ENCODE measurements at regions not wholly inside any gene's neighbourhood (a gene's known extent, or its start where the extent isn't known, plus 50 kb on each side); places are given as distances from the start of the nearest gene placed in this dataset.

DNA sequence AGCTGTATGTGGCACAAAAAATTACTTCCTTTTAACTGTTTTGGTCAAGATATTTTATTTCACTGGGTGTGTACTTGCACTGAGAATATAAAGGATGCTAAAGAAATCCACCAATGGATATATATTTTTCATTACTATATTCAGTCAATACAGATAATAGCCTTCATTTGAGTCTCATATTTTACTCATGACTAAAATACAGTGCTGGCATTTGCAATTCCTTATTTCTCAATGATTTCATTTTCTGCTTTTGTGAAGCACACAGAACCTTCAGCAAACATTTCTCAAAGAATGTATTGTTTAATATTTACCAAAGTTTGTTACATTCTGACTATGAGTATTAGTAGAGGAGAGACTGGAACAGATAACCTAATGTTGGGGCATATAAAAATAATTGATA, 93.2 kb upstream of the SOX5 start:
- no peak overlapping the region for H2AFZ ChIP-seq

DNA sequence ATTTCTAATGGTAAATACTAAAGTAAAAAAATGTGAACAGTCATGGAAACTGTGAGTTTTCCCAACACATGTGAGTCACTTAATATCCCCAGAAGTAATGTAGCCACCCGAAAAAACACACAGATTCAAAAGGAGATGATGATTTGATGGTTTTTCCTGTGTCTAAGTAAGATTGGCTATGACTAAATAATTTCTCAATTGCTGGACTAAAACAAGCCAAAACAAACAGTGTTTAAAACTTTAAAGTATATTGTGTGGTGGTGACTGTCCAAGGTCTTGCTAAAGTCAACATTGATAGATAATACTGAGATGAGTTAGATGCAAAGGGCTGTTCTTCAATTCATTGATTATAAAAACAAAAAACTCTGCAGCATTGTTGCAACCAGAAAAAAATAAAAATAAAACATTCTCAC, 89.6 kb upstream of the SOX5 start:
- no peak overlapping the region for H3K9ac ChIP-seq
- H3K4me1 ChIP-seq: no peaks in the 10 kb centered on the region
- H3K27ac ChIP-seq: no peak overlapping the region
- TF ChIP-seq, protein P1, sequence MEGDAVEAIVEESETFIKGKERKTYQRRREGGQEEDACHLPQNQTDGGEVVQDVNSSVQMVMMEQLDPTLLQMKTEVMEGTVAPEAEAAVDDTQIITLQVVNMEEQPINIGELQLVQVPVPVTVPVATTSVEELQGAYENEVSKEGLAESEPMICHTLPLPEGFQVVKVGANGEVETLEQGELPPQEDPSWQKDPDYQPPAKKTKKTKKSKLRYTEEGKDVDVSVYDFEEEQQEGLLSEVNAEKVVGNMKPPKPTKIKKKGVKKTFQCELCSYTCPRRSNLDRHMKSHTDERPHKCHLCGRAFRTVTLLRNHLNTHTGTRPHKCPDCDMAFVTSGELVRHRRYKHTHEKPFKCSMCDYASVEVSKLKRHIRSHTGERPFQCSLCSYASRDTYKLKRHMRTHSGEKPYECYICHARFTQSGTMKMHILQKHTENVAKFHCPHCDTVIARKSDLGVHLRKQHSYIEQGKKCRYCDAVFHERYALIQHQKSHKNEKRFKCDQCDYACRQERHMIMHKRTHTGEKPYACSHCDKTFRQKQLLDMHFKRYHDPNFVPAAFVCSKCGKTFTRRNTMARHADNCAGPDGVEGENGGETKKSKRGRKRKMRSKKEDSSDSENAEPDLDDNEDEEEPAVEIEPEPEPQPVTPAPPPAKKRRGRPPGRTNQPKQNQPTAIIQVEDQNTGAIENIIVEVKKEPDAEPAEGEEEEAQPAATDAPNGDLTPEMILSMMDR (IDR thresholded peaks at IDR 0.05): no peak
- H3K9me3 ChIP-seq (ENCODE audit: control insufficient read depth, low read length): no peaks in the 10 kb centered on the region
- no peaks in the 10 kb centered on the region for H3K79me2 ChIP-seq
- H2AFZ ChIP-seq: no peak overlapping the region
- H3K4me2 ChIP-seq (ENCODE audit: low read length): no peak overlapping the region
- no peaks in the 10 kb centered on the region for H3K27me3 ChIP-seq (ENCODE audit: control insufficient read depth, insufficient read depth, low read length)
- H3K36me3 ChIP-seq (ENCODE audit: control insufficient read depth, insufficient read depth, low read length): no peaks in the 10 kb centered on the region
- H3K4me3 ChIP-seq (ENCODE audit: low read depth, low read length): no peak overlapping the region

More for the DNA sequence above, 93.2 kb upstream of the SOX5 start:
- Histone ChIP-seq H3K4me2 (ENCODE audit: low read length) (no peak overlapping the region), H3K79me2 (no peaks in the 10 kb centered on the region), H3K9me3 (ENCODE audit: control insufficient read depth, low read length) (no peaks in the 10 kb centered on the region), H3K4me1 (no peaks in the 10 kb centered on the region), H3K27me3 (ENCODE audit: control insufficient read depth, insufficient read depth, low read length) (no peaks in the 10 kb centered on the region), H3K9ac (no peak overlapping the region), H3K27ac (no peak overlapping the region), H3K36me3 (ENCODE audit: control insufficient read depth, insufficient read depth, low read length) (no peaks in the 10 kb centered on the region), H3K4me3 (ENCODE audit: low read depth, low read length) (no peak overlapping the region)
- TF ChIP-seq, protein P1 (IDR thresholded peaks at IDR 0.05): no peak

DNA sequence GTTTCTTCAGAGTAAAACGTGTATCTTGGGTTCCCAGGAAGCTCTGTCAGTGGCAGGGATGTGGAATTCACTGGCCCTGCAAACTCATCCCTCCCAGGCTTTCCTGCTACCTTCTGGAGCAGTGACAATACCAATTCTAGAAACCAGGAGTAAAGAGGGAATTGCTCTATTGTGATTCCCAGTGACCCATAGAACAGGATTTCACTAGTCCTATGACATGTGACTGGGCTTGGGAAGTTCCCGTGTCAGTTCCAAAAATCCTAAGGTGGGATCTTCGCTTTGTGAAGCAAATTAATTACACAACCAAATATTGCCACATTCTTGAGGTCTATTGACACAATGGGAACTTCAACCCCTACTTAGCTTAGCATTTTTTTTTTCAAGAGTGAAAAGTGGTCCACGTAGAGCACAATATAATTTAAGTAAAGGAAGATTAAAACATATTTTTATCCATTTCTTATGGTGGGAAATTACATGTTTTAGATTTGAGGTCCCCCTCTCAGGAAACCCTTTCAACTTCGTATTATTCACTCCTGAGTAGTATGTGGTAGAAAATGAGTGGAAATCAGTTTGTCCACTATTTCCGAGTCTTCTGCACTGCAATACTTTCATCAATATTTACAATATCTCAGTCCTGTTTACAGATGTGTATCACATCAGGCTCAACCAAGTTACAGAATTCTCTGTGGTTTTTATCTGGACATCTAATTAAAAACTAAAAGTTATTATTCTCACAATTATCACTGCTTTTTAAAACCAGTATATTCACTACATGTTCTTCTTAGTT, 88.9 kb upstream of the SOX5 start:
- TF ChIP-seq, protein P1 (IDR thresholded peaks at IDR 0.05): no peak
- H3K79me2 ChIP-seq: no peaks in the 10 kb centered on the region

DNA sequence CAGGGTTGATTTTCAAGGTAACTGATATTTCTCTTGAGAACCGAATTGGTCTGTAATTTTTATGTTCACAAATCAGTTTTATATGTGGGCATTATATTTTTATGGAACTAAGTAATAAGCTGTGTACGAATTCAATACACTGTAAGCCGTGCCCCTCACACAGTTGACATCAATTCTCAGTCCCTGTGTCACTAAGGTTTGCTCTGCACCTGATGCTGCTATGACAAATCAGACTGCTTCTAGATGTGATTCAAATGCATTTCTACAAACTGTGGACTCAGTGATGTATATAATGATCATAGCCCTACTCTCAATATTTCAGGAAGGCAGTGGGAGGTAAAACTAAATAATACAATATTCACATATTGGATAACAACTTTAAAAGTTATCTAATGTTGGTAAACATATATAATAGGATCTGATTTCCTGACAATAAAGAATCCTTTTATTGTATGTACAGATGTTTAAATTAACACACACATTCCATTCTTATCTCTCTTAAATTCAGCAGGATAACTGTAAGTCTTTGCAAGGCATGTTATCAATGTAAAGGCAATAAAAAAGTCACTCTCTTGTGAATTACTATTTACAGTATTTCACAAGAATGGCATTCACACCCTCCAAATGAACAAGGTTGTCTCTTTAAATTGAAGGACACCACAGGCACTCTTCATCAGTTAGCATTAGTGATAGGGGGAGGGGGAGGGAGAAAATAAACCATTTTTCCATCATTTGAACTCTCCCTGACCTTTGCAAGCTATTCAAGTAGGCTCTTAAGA, 87.2 kb upstream of the SOX5 start:
- no peak overlapping the region for H3K9ac ChIP-seq
- no peak overlapping the region for H3K4me3 ChIP-seq (ENCODE audit: low read depth, low read length)
- no peaks in the 10 kb centered on the region for H3K4me1 ChIP-seq
- H3K27me3 ChIP-seq (ENCODE audit: control insufficient read depth, insufficient read depth, low read length): no peaks in the 10 kb centered on the region
- H3K36me3 ChIP-seq (ENCODE audit: control insufficient read depth, insufficient read depth, low read length): no peaks in the 10 kb centered on the region
- TF ChIP-seq, protein P1 (IDR thresholded peaks at IDR 0.05): no peak
- H2AFZ ChIP-seq: no peak overlapping the region
- H3K4me2 ChIP-seq (ENCODE audit: low read length): no peak overlapping the region
- H3K27ac ChIP-seq: no peak overlapping the region
- H3K9me3 ChIP-seq (ENCODE audit: control insufficient read depth, low read length): no peaks in the 10 kb centered on the region
- H3K79me2 ChIP-seq: no peaks in the 10 kb centered on the region

More for the DNA sequence above, 88.9 kb upstream of the SOX5 start:
- H3K4me2 ChIP-seq (ENCODE audit: low read length): no peak overlapping the region
- no peaks in the 10 kb centered on the region for H3K27me3 ChIP-seq (ENCODE audit: control insufficient read depth, insufficient read depth, low read length)
- no peaks in the 10 kb centered on the region for H3K36me3 ChIP-seq (ENCODE audit: control insufficient read depth, insufficient read depth, low read length)
- no peaks in the 10 kb centered on the region for H3K4me1 ChIP-seq
- H3K27ac ChIP-seq: no peak overlapping the region
- no peak overlapping the region for H2AFZ ChIP-seq
- H3K9me3 ChIP-seq (ENCODE audit: control insufficient read depth, low read length): no peaks in the 10 kb centered on the region
- H3K9ac ChIP-seq: no peak overlapping the region
- no peak overlapping the region for H3K4me3 ChIP-seq (ENCODE audit: low read depth, low read length)
